Fibroblast of villous mesenchyme (primary cell): ENCODE measurements at regions not wholly inside any gene's neighbourhood (a gene's known extent, or its start where the extent isn't known, plus 50 kb on each side); places are given as distances from the start of the nearest gene placed in this dataset.

ENCODE experiments used
- DNase-seq: peaks from one replicate; pipeline ENCODE4 v3.0.0-alpha.2; 2010; ENCODE audit warnings: low read depth
- H3K4me3 ChIP-seq: 2 replicates; pipeline ENCODE4 v1.5.1; 2011; ENCODE audit warnings: low read depth, mild to moderate bottlenecking, low read length
- CTCF ChIP-seq: IDR thresholded peaks from 2 replicates; pipeline ENCODE4 v1.5.1; 2012; ENCODE audit warnings: low read depth, mild to moderate bottlenecking, low read length; ENCODE audit not compliant: insufficient read depth

DNA sequence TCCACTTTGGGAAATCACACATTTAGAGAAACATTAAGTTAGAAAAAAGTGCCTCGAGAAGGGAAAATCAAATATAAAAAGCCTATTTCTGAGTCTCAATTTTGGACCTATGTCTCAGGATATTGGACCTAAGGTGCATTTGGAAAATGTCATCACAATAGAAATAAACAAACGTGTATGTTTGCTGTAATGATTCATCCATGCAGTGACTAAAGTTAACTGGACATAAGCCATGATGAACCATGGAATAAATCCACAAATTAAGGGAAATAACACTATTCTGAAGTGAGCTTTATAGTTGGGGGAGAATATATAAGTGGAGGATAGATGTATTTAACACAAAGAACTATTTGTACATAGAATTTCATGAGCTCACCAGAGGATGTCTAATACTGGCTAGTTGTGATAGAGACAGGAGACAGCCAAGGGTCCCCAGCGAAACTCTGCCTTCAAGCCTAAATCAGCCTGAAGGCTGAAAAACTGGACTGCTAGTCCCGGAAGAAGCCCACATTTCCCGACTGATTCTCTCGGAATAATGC is 963.3 kb upstream of the SPRY2 start:
- H3K4me3 ChIP-seq, result no peak overlapping the region
- TF ChIP-seq CTCF, result no peak
- DNase-seq, result no peak

GRCh38 chr13:81302677-81303076 is 961.8 kb upstream of the SPRY2 start:
- TF ChIP-seq CTCF, result no peak
- DNase-seq, result no peak
- H3K4me3 ChIP-seq, result no peak overlapping the region

DNA sequence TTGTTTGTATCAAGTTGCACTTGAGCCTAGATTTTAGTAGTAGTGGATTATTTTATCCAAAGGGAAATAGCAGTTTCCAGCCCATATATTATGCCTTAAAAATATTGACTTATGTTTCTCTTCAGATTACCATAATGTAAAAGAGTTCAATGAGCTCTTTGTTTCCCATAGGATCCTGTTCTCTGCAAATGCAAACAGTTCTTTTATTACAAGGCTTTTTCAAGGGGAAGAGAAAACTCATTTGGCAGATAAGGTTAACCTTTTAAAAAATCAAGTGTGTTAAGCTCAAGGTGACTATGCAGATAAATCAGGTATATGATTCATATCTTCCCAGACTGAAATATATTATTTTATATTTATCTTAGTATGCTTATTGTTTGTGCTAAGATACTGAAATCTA is 961.2 kb upstream of the SPRY2 start:
- no peak overlapping the region for H3K4me3 ChIP-seq
- TF ChIP-seq CTCF, result no peak
- no peak for DNase-seq

DNA sequence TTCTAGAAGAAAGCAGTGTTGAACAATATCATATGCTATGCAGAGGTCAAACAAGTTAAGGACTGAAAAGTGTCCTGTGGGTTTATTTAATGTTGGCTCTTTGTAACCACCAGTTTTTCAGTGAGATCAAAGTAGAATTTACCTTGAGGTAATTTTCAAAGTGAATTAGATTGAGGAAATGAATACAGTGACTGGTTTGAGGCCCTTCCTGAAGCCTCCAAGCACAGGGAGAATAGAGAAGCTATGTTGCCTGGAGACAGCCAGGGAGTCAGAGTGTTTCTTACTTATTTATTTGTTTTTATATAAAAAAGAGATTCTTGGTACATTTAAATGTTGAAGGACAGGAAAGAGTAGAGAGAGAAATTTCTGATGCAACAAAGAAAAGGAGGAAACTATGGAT is 954.3 kb upstream of the SPRY2 start:
- H3K4me3 ChIP-seq, result no peak overlapping the region
- DNase-seq, result no peak
- no peak for TF ChIP-seq CTCF

GRCh38 chr13:81293594-81294164 is 952.8 kb upstream of the SPRY2 start:
- H3K4me3 ChIP-seq, result no peak overlapping the region
- TF ChIP-seq CTCF, result no peak
- no peak for DNase-seq

- no peak for TF ChIP-seq CTCF
Observed at GRCh38 chr13:81283561-81283960, 942.6 kb upstream of the SPRY2 start.

DNA sequence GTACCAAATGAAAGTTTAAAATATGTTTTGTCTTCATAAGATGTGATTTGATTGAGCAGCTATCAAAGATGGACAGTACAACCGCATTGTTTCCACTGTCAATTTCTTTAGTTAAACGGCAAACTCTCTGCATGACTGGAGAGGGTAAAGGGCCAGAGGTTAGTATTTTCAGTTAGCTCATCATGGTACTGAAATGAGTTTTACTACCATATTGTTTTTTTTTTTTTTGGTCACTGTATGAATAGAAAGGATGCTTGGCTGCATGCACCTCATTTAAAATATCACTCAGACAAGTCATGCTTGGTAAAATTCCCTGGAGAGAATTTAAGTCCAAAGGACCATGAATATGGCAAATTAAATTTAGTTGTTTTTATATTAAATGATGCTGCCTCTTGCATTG is 942.1 kb upstream of the SPRY2 start:
- DNase-seq, result no peak
- H3K4me3 ChIP-seq, result no peak overlapping the region
- TF ChIP-seq CTCF, result no peak

More at GRCh38 chr13:81283561-81283960, 942.6 kb upstream of the SPRY2 start:
- no peak for DNase-seq
- no peak overlapping the region for H3K4me3 ChIP-seq
